ENCODE measurements at regions not wholly inside any gene's neighbourhood (a gene's known extent, or its start where the extent isn't known, plus 50 kb on each side); places are given as distances from the start of the nearest gene placed in this dataset.
"Not testable (repeated sequence)": the region's sequence is repeated elsewhere in the genome, so short reads cannot be mapped to it uniquely, and the experiment has no call there.

- not testable (repeated sequence) for H3K36me3 ChIP-seq (ENCODE audit: insufficient read depth, low read length); H3K4me3 ChIP-seq (ENCODE audit: low read depth, low read length); H3K27me3 ChIP-seq (ENCODE audit: insufficient read depth, low read length); H3K79me2 ChIP-seq (ENCODE audit: control insufficient read depth, insufficient read depth, low read length, unreplicated experiment); H3K4me1 ChIP-seq (ENCODE audit: control insufficient read depth, insufficient read depth, low read length, unreplicated experiment); H3K27ac ChIP-seq (ENCODE audit: low read depth, low read length); H2AFZ ChIP-seq (ENCODE audit: low read length, unreplicated experiment)
Observed at GRCh38 chr5:34467984-34468383, 188.1 kb upstream of the RAI14 start.

- Histone ChIP-seq H3K4me3 (ENCODE audit: low read depth, low read length) (no peak overlapping the region), H2AFZ (ENCODE audit: low read length, unreplicated experiment) (no peak overlapping the region), H3K27ac (ENCODE audit: low read depth, low read length) (no peak overlapping the region), H3K36me3 (ENCODE audit: insufficient read depth, low read length) (no peaks in the 10 kb centered on the region), H3K27me3 (ENCODE audit: insufficient read depth, low read length) (no peaks in the 10 kb centered on the region), H3K4me1 (ENCODE audit: control insufficient read depth, insufficient read depth, low read length, unreplicated experiment) (peaks cover under 1% of the 10 kb centered on the region), H3K79me2 (ENCODE audit: control insufficient read depth, insufficient read depth, low read length, unreplicated experiment) (no peaks in the 10 kb centered on the region)
Observed at GRCh38 chr5:34469971-34470370, 186.2 kb upstream of the RAI14 start.

GRCh38 chr5:34474573-34475021 lies 181.5 kb upstream of the RAI14 start:
- Histone ChIP-seq H3K36me3 (ENCODE audit: insufficient read depth, low read length) (no peaks in the 10 kb centered on the region), H3K27ac (ENCODE audit: low read depth, low read length) (no peak overlapping the region), H2AFZ (ENCODE audit: low read length, unreplicated experiment) (no peak overlapping the region), H3K79me2 (ENCODE audit: control insufficient read depth, insufficient read depth, low read length, unreplicated experiment) (no peaks in the 10 kb centered on the region), H3K4me3 (ENCODE audit: low read depth, low read length) (no peak overlapping the region), H3K4me1 (ENCODE audit: control insufficient read depth, insufficient read depth, low read length, unreplicated experiment) (no peaks in the 10 kb centered on the region), H3K27me3 (ENCODE audit: insufficient read depth, low read length) (no peaks in the 10 kb centered on the region)

GRCh38 chr5:34475249-34475966 lies 180.7 kb upstream of the RAI14 start:
- H3K4me1 ChIP-seq (ENCODE audit: control insufficient read depth, insufficient read depth, low read length, unreplicated experiment): no peaks in the 10 kb centered on the region
- H3K27ac ChIP-seq (ENCODE audit: low read depth, low read length): no peak overlapping the region
- H3K4me3 ChIP-seq (ENCODE audit: low read depth, low read length): no peak overlapping the region
- H3K79me2 ChIP-seq (ENCODE audit: control insufficient read depth, insufficient read depth, low read length, unreplicated experiment): no peaks in the 10 kb centered on the region
- H3K36me3 ChIP-seq (ENCODE audit: insufficient read depth, low read length): no peaks in the 10 kb centered on the region
- H2AFZ ChIP-seq (ENCODE audit: low read length, unreplicated experiment): no peak overlapping the region
- no peaks in the 10 kb centered on the region for H3K27me3 ChIP-seq (ENCODE audit: insufficient read depth, low read length)

GRCh38 chr5:34476941-34477565 lies 179.1 kb upstream of the RAI14 start:
- Histone ChIP-seq H3K4me1 (ENCODE audit: control insufficient read depth, insufficient read depth, low read length, unreplicated experiment) (no peaks in the 10 kb centered on the region), H3K27ac (ENCODE audit: low read depth, low read length) (no peak overlapping the region), H2AFZ (ENCODE audit: low read length, unreplicated experiment) (no peak overlapping the region), H3K4me3 (ENCODE audit: low read depth, low read length) (no peak overlapping the region), H3K36me3 (ENCODE audit: insufficient read depth, low read length) (no peaks in the 10 kb centered on the region), H3K27me3 (ENCODE audit: insufficient read depth, low read length) (no peaks in the 10 kb centered on the region), H3K79me2 (ENCODE audit: control insufficient read depth, insufficient read depth, low read length, unreplicated experiment) (no peaks in the 10 kb centered on the region)

- H3K36me3 ChIP-seq (ENCODE audit: insufficient read depth, low read length): no peaks in the 10 kb centered on the region
- H3K4me3 ChIP-seq (ENCODE audit: low read depth, low read length): no peak overlapping the region
- H3K27me3 ChIP-seq (ENCODE audit: insufficient read depth, low read length): no peaks in the 10 kb centered on the region
- H2AFZ ChIP-seq (ENCODE audit: low read length, unreplicated experiment): no peak overlapping the region
- no peak overlapping the region for H3K27ac ChIP-seq (ENCODE audit: low read depth, low read length)
- no peaks in the 10 kb centered on the region for H3K79me2 ChIP-seq (ENCODE audit: control insufficient read depth, insufficient read depth, low read length, unreplicated experiment)
- H3K4me1 ChIP-seq (ENCODE audit: control insufficient read depth, insufficient read depth, low read length, unreplicated experiment): no peaks in the 10 kb centered on the region
Observed at GRCh38 chr5:34480810-34481528, 175.2 kb upstream of the RAI14 start.

- no peaks in the 10 kb centered on the region for H3K79me2 ChIP-seq (ENCODE audit: control insufficient read depth, insufficient read depth, low read length, unreplicated experiment)
- peaks cover 20% of the 10 kb centered on the region for H3K4me1 ChIP-seq (ENCODE audit: control insufficient read depth, insufficient read depth, low read length, unreplicated experiment)
- no peaks in the 10 kb centered on the region for H3K27me3 ChIP-seq (ENCODE audit: insufficient read depth, low read length)
- H3K4me3 ChIP-seq (ENCODE audit: low read depth, low read length): no peak overlapping the region
- H3K36me3 ChIP-seq (ENCODE audit: insufficient read depth, low read length): no peaks in the 10 kb centered on the region
- no peak overlapping the region for H3K27ac ChIP-seq (ENCODE audit: low read depth, low read length)
- H2AFZ ChIP-seq (ENCODE audit: low read length, unreplicated experiment): no peak overlapping the region
Observed at GRCh38 chr5:34483442-34484033, 172.6 kb upstream of the RAI14 start.

GRCh38 chr5:34484216-34484920 lies 171.8 kb upstream of the RAI14 start:
- Histone ChIP-seq H3K27ac (ENCODE audit: low read depth, low read length) (no peak overlapping the region), H3K27me3 (ENCODE audit: insufficient read depth, low read length) (no peaks in the 10 kb centered on the region), H3K4me1 (ENCODE audit: control insufficient read depth, insufficient read depth, low read length, unreplicated experiment) (peaks cover 20% of the 10 kb centered on the region), H2AFZ (ENCODE audit: low read length, unreplicated experiment) (no peak overlapping the region), H3K36me3 (ENCODE audit: insufficient read depth, low read length) (no peaks in the 10 kb centered on the region), H3K79me2 (ENCODE audit: control insufficient read depth, insufficient read depth, low read length, unreplicated experiment) (no peaks in the 10 kb centered on the region), H3K4me3 (ENCODE audit: low read depth, low read length) (no peak overlapping the region)

GRCh38 chr5:34485768-34486030 lies 170.4 kb upstream of the RAI14 start:
- H3K79me2 ChIP-seq (ENCODE audit: control insufficient read depth, insufficient read depth, low read length, unreplicated experiment): no peaks in the 10 kb centered on the region
- H3K4me1 ChIP-seq (ENCODE audit: control insufficient read depth, insufficient read depth, low read length, unreplicated experiment): peaks cover 27% of the 10 kb centered on the region
- H3K36me3 ChIP-seq (ENCODE audit: insufficient read depth, low read length): no peaks in the 10 kb centered on the region
- no peaks in the 10 kb centered on the region for H3K27me3 ChIP-seq (ENCODE audit: insufficient read depth, low read length)
- H3K27ac ChIP-seq (ENCODE audit: low read depth, low read length): no peak overlapping the region
- H2AFZ ChIP-seq (ENCODE audit: low read length, unreplicated experiment): no peak overlapping the region
- no peak overlapping the region for H3K4me3 ChIP-seq (ENCODE audit: low read depth, low read length)

- Histone ChIP-seq H3K4me1 (ENCODE audit: control insufficient read depth, insufficient read depth, low read length, unreplicated experiment) (peaks cover 27% of the 10 kb centered on the region), H3K36me3 (ENCODE audit: insufficient read depth, low read length) (no peaks in the 10 kb centered on the region), H3K79me2 (ENCODE audit: control insufficient read depth, insufficient read depth, low read length, unreplicated experiment) (no peaks in the 10 kb centered on the region), H3K27me3 (ENCODE audit: insufficient read depth, low read length) (no peaks in the 10 kb centered on the region), H3K4me3 (ENCODE audit: low read depth, low read length) (peak overlapping the region; percentile 3; the same call in 1 of the 2 replicates), H2AFZ (ENCODE audit: low read length, unreplicated experiment) (peak overlapping the region; percentile 20), H3K27ac (ENCODE audit: low read depth, low read length) (peak overlapping the region; percentile 89)
Observed at GRCh38 chr5:34486160-34486848, 169.8 kb upstream of the RAI14 start.

All from ACC112 (cell line).